Esophagus squamous epithelium (tissue), 5 donors: ENCODE measurements at regions not wholly inside any gene's neighbourhood (a gene's known extent, or its start where the extent isn't known, plus 50 kb on each side); places are given as distances from the start of the nearest gene placed in this dataset.

Experiments used
- DNase-seq: peaks from one replicate; lab custom pipeline; 2025; lab: John Stamatoyannopoulos, UW
- H3K27ac ChIP-seq, 4 donors: fragments of 200-600 bp; sonication (generic); one replicate each; pipeline ENCODE4 v1.5.1; 2016 to 2019; ENCODE audit warnings: mild to moderate bottlenecking in 1 of 4
- H3K27me3 ChIP-seq, 4 donors: fragments of 200-600 bp; sonication (generic); 1 replicate in 3 of 4; 2 replicates in 1 of 4; pipeline versions ENCODE4 v1.5.1 to v1.6.0; 2017 to 2021; ENCODE audit warnings: antibody characterized with exemption in 1 of 4
- H3K36me3 ChIP-seq, 3 donors: fragments of 200-600 bp; sonication (generic); one replicate each; pipeline ENCODE4 v1.5.1; 2016 to 2019
- H3K4me1 ChIP-seq, 3 donors: fragments of 200-600 bp; sonication (generic); one replicate each; pipeline ENCODE4 v1.5.1; 2017 to 2019
- H3K4me3 ChIP-seq, 4 donors: fragments of 200-600 bp; sonication (generic); 1 replicate in 3 of 4; 2 replicates in 1 of 4; pipeline ENCODE4 v1.5.1; 2016 to 2019; ENCODE audit warnings: mild to moderate bottlenecking in 2 of 4, moderate library complexity in 1 of 4
- H3K9me3 ChIP-seq, 3 donors: fragments of 200-600 bp; sonication (generic); one replicate each; pipeline ENCODE4 v1.5.1; 2016 to 2019
- POLR2A ChIP-seq, 4 donors: fragments of 450-650 bp; IDR thresholded peaks; one replicate each; pipeline ENCODE4 v1.6.1; 2017; ENCODE audit warnings: antibody characterized with exemption in 4 of 4, mild to moderate bottlenecking in 4 of 4, moderate library complexity in 3 of 4
- WGBS, 2 donors: methylation state at CpG; one replicate each; pipeline ENCODE4 v1.1.5; 2018; 5-methylcytosine and 5-hydroxymethylcytosine counted together
- intact Hi-C: fragments of 100-400 bp; cut with DNase I; formaldehyde crosslinking; loops from one replicate; pipeline ENCODE4 v1.15.0; 2022
- TF ChIP-seq, protein P1 (sequence below), 6 experiments: fragments of 450-650 bp in 4 of 6; fragments of 200-600 bp in 2 of 6; sonication (generic) in 2 of 6; IDR thresholded peaks; one replicate each; pipeline ENCODE4 v1.5.1; 2016 to 2019; ENCODE audit warnings: antibody characterized with exemption in 6 of 6, mild to moderate bottlenecking in 4 of 6, moderate library complexity in 4 of 6
- donor health status: DM: yes; HTN: yes; CAD: no.

DNA sequence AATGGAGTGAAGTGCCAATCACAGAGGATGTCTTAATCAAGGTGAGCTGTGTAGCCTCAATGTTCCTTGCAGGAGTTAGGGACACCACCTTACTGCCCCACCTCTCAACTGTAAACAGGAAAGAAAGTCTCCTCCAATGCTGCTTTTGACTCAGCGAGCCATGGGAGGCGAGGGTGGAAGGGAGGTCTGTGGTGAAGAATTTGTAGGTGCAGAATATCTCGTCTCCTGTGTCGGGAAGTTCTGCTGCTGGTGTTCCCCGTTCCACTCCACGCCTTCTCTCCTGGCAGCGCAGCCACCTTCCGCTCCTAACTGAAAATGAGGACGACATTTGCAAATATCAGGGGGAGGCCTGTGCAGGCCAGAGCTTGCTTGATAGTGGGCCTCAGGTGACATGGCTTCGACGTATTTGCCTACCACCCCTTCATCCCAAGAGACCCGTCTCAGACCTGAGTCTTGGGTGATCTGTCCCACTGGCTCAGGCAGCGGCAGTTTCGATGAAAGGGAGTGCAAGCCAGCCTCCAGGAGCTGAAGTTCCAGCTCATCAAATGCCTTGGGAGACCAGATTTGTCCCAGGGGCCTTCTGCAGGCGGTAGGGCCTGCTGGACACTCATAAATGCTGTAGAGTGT lies 368.3 kb upstream of the C1orf174 start:
- no peak for DNase-seq

DNA sequence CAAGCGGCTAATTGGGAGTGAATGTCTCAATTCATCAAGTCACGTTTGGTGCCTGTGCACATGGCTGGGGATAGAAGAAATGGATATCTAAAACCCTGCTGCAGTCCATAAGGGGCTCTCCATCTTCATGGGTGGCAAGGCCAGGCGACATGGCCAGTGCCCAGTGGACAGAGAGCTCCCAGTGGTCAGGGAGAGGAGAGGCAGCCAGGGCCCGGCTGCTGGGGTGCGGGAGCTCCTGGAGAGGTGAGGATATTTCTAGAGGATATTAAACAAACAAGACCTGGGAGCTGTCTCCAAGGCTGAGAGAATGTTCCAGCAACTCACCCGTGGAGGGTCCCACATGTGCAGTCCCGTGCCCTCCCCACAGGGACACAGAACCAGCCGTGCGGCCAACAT lies 368.8 kb upstream of the C1orf174 start:
- Histone ChIP-seq H3K27ac (no peak overlapping the region), H3K4me3 (no peak overlapping the region), H3K4me1 (no peaks in the 10 kb centered on the region), H3K36me3 (no peaks in the 10 kb centered on the region), H3K27me3 (peaks cover 0 to 24% (median 0%) of the 10 kb centered on the region in 4 donors), H3K9me3 (no peaks in the 10 kb centered on the region)
- no peak for DNase-seq
- 75 to 83% methylated on average over 6 of the region's 9 CpGs for whole genome bisulfite sequencing, 2 donors
- intact Hi-C loops: no loop called here
- no peak for TF ChIP-seq POLR2A (IDR thresholded peaks at IDR 0.05)

More for the DNA sequence above, 368.3 kb upstream of the C1orf174 start:
- Histone ChIP-seq H3K4me3 (no peak overlapping the region), H3K27me3 (peaks cover 0 to 24% (median 0%) of the 10 kb centered on the region in 4 donors), H3K36me3 (no peaks in the 10 kb centered on the region), H3K9me3 (no peaks in the 10 kb centered on the region), H3K4me1 (no peaks in the 10 kb centered on the region), H3K27ac (no peak overlapping the region)
- TF ChIP-seq POLR2A (IDR thresholded peaks at IDR 0.05): no peak
- TF ChIP-seq, protein P1, sequence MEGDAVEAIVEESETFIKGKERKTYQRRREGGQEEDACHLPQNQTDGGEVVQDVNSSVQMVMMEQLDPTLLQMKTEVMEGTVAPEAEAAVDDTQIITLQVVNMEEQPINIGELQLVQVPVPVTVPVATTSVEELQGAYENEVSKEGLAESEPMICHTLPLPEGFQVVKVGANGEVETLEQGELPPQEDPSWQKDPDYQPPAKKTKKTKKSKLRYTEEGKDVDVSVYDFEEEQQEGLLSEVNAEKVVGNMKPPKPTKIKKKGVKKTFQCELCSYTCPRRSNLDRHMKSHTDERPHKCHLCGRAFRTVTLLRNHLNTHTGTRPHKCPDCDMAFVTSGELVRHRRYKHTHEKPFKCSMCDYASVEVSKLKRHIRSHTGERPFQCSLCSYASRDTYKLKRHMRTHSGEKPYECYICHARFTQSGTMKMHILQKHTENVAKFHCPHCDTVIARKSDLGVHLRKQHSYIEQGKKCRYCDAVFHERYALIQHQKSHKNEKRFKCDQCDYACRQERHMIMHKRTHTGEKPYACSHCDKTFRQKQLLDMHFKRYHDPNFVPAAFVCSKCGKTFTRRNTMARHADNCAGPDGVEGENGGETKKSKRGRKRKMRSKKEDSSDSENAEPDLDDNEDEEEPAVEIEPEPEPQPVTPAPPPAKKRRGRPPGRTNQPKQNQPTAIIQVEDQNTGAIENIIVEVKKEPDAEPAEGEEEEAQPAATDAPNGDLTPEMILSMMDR (IDR thresholded peaks at IDR 0.05): no peak
- WGBS, 2 donors: 25 to 93% methylated on average over 2 to 14 of the region's 15 CpGs
- intact Hi-C loops: no loop called here

DNA sequence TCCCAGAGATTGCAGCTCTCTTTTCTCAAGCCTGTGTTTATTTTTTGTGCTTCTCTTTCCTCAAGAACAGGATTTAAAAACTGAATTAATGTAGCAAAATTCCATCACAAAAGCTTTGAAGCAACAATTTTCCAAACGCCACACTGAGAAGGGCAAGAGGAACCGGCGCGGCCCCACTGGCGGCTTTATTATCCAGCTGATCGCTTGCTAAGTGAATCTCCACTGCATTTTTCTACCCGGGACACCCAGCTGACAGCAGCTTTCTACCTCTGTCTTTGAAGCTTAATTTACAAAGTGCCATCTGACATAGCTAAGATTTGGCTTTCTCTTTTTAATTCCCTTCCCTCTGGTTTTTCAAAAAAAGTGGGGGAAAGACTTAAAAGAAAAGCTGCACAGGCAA lies 369.3 kb upstream of the C1orf174 start:
- TF ChIP-seq, protein P1 (IDR thresholded peaks at IDR 0.05): no peak
- no peak for TF ChIP-seq POLR2A (IDR thresholded peaks at IDR 0.05)
- Histone ChIP-seq H3K27me3 (peaks cover 0 to 25% (median 0%) of the 10 kb centered on the region in 4 donors), H3K9me3 (no peaks in the 10 kb centered on the region), H3K4me1 (no peaks in the 10 kb centered on the region), H3K27ac (no peak overlapping the region), H3K36me3 (no peaks in the 10 kb centered on the region), H3K4me3 (no peak overlapping the region)
- intact Hi-C loops: no loop called here
- 51 to 89% methylated on average over 7 of the region's 7 CpGs for WGBS, 2 donors
- no peak for DNase-seq

DNA sequence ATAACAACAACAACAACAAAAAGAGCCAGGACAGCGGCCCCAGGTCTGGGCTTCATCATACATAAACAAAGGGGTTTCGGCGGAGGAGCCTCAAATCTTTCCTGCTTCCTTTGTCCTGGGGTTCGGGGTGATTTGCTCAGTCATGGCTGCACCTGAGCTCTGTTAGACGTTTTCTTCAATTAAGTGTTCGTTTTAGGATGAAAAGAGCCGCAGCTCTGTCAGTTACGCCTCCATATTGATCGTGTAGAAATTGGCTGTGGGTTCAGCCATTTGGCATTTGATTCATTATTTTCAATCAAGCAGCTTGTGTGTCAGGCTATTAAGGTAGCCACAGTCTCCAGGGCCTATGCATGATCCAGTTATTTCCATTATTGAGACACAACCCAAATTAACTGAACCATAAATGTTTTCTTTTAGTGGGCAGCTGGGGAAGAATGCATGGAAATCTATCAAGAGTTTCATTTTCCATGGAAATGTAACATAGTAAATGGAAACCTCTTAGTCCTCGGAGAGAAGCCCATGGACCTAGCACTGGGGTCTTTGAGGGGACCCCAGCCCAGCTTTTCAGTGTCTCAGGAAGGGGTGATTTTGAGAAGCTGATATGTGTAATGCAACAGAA lies 370.0 kb upstream of the C1orf174 start:
- WGBS, 2 donors: 80 to 81% methylated on average over 10 of the region's 10 CpGs
- H3K4me1 ChIP-seq: no peaks in the 10 kb centered on the region
- H3K9me3 ChIP-seq: peaks cover 0 to under 1% (median 0%) of the 10 kb centered on the region in 3 donors
- TF ChIP-seq, protein P1 (IDR thresholded peaks at IDR 0.05): no peak
- no peak for TF ChIP-seq POLR2A (IDR thresholded peaks at IDR 0.05)
- peaks cover 0 to 33% (median 0%) of the 10 kb centered on the region in 4 donors for H3K27me3 ChIP-seq
- no peak overlapping the region for H3K4me3 ChIP-seq
- intact Hi-C loops: no loop called here
- no peak overlapping the region for H3K27ac ChIP-seq
- H3K36me3 ChIP-seq: no peaks in the 10 kb centered on the region
- no peak for DNase-seq

DNA sequence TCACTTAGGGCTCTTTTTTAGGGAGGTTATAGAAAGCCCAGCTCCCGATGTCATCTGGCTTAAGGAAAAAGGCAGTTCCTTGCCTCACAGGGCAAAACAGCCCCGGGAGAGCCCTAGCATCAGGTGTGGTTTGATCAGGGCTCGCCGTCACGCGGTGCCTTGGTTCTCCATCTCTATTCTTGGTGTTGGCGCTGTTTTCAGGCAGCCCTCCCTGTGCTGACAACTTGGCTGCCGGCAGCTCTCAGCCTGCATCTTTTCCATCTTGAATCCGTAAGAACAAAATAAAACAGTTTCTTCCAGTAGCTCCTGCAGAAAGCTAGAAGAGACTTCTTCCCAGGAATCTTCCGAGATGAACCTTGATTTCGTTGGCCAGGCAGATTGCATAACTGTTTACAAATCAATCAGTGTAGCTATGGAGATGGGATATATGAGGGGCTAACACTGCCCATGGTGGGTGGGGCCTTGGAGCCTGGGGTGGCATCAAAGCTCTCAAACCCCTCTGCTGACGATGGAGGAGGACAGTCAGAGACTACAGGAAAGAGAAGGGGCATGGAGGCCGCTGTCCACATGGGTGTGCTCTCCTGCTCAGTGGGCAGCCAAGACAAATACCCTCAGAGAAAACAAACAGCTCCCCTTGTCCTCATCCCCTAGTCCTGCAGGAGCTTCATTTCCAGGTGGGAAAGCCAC lies 370.7 kb upstream of the C1orf174 start:
- H3K27me3 ChIP-seq: peaks cover 0 to 40% (median 0%) of the 10 kb centered on the region in 4 donors
- no peaks in the 10 kb centered on the region for H3K4me1 ChIP-seq
- intact Hi-C loops: no loop called here
- no peak for DNase-seq
- no peak for TF ChIP-seq POLR2A (IDR thresholded peaks at IDR 0.05)
- H3K9me3 ChIP-seq: peaks cover 0 to 8% (median 0%) of the 10 kb centered on the region in 3 donors
- H3K4me3 ChIP-seq: no peak overlapping the region
- no peaks in the 10 kb centered on the region for H3K36me3 ChIP-seq
- H3K27ac ChIP-seq: no peak overlapping the region
- WGBS, 2 donors: 83 to 86% methylated on average over 5 to 13 of the region's 13 CpGs
